PC-9 (cell line): ENCODE measurements at regions not wholly inside any gene's neighbourhood (a gene's known extent, or its start where the extent isn't known, plus 50 kb on each side); places are given as distances from the start of the nearest gene placed in this dataset.

Experiments
- EZH2 ChIP-seq: fragments of 200-600 bp; sonication (generic); IDR thresholded peaks from 2 replicates; pipeline ENCODE4 v1.8.0; 2017; ENCODE audit warnings: antibody characterized with exemption, low read depth
- TF ChIP-seq, protein P1 (sequence below): fragments of 200-600 bp; sonication (generic); conservative IDR thresholded peaks from 2 replicates; pipeline ENCODE4 v1.6.1; 2017; ENCODE audit warnings: mixed run types, antibody characterized with exemption, mild to moderate bottlenecking, moderate library complexity

DNA sequence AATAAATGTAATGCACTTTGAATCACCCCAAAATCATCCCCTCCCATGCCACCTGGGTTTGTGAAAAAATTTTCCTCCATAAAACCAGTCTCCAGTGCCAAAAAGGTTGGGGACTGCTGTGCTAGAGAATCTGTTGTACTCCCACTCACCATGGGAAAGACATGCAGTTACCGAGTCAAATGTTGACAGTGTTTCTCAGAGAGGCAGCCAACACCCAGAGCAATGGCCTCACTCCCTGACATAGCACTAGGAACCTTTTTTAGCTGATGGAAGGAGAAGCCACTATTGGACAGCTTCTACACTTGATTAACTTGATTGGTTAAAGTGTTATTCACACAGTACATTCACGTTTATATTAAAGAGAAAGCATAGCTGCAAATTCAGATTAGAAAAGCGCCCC is 59.8 kb upstream of the MANEA start:
- no peak for TF ChIP-seq EZH2
- TF ChIP-seq, protein P1, sequence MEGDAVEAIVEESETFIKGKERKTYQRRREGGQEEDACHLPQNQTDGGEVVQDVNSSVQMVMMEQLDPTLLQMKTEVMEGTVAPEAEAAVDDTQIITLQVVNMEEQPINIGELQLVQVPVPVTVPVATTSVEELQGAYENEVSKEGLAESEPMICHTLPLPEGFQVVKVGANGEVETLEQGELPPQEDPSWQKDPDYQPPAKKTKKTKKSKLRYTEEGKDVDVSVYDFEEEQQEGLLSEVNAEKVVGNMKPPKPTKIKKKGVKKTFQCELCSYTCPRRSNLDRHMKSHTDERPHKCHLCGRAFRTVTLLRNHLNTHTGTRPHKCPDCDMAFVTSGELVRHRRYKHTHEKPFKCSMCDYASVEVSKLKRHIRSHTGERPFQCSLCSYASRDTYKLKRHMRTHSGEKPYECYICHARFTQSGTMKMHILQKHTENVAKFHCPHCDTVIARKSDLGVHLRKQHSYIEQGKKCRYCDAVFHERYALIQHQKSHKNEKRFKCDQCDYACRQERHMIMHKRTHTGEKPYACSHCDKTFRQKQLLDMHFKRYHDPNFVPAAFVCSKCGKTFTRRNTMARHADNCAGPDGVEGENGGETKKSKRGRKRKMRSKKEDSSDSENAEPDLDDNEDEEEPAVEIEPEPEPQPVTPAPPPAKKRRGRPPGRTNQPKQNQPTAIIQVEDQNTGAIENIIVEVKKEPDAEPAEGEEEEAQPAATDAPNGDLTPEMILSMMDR: no peak
